ENCODE measurements at regions not wholly inside any gene's neighbourhood (a gene's known extent, or its start where the extent isn't known, plus 50 kb on each side); places are given as distances from the start of the nearest gene placed in this dataset.
"Not testable (repeated sequence)": the region's sequence is repeated elsewhere in the genome, so short reads cannot be mapped to it uniquely, and the experiment has no call there.

GRCh38 chr17:64771980-64772844, 110.1 kb upstream of the SMURF2 start:
- DNase-seq, result no peak

GRCh38 chr17:64769712-64770111, 107.6 kb upstream of the SMURF2 start:
- no peak for DNase-seq

- DNase-seq, result no peak
Observed at GRCh38 chr17:64767269-64767997, 105.3 kb upstream of the SMURF2 start.

- DNase-seq, result no peak
Observed at GRCh38 chr17:64765191-64765889, 103.2 kb upstream of the SMURF2 start.

GRCh38 chr17:64750891-64751677, 89.0 kb upstream of the SMURF2 start:
- no peak for DNase-seq

DNA sequence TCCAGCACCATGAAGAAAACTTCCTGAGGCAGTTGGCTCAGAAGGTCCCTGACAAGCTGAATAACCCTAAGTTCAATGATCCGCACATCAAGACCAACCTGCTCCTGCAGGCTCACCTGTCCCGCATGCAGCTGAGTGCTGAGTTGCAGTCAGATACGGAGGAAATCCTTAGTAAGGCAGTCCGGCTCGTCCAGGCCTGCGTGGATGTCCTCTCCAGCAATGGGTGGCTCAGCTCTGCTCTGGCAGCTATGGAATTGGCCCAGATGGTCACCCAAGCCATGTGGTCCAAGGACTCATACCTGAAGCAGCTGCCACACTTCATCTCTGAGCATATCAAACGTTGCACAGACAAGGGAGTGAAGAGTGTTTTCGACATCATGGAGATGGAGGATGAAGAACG, 88.4 kb upstream of the SMURF2 start:
- no peak for DNase-seq

DNA sequence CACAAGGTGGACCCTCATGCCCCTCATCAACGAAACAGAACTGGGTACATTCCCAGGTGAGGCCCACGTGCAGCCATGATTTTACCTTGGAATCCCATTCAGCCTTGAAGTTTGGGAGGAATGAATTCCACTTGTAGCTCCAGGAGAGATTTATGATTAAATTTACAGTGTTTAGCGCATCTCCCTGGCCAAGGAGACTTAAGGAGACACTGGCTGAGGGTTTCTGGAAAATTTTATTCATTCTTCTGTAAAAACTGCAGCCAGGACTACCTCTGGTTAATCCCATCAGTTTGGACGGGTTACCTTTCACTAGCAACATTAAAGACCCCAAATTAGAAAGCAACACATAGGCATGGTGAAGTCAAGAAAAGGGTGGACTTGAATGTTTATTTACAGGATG, 87.2 kb upstream of the SMURF2 start:
- DNase-seq, result no peak

GRCh38 chr17:64747938-64748540, 85.9 kb upstream of the SMURF2 start:
- DNase-seq, result no peak

DNA sequence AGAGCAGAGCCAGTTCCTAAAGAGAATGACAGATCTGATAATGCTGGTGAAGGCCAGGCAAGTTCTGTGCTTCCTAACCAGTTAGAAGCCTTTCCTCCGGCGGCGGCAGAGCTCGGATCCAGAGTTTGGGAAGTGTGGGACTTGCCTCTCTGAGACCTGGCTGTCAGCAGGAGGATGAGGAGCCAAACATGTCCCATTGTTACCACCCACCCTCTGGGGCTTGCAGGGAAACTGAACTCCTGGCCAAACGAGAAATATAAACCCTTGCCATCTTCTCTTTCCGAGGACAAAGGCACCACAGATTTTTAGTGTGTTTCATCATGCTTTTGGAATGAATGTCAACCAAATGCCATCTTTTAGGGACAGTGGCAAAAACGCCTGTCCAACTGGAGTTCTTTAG, 80.2 kb upstream of the SMURF2 start:
- no peak for DNase-seq

DNA sequence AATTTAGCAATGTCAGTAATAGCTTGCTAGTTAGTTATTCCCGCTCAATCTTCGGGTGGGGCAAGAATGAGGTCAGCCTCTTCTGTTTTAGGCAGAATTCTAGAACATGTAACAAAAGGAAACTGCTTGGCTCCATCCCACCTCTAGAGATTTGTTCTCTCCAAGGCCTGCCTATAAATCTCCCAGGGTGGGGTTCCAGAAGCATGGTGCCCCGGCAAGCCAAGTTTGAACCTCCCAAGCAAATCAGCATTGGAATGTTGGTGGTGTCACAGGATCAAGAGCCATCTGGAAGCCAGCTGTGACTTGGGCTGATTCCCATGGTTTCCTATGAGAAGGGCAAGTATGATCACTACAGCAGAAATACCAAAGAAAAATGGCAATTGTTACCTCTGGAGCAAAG, 79.8 kb upstream of the SMURF2 start:
- not testable (repeated sequence) for DNase-seq

DNA sequence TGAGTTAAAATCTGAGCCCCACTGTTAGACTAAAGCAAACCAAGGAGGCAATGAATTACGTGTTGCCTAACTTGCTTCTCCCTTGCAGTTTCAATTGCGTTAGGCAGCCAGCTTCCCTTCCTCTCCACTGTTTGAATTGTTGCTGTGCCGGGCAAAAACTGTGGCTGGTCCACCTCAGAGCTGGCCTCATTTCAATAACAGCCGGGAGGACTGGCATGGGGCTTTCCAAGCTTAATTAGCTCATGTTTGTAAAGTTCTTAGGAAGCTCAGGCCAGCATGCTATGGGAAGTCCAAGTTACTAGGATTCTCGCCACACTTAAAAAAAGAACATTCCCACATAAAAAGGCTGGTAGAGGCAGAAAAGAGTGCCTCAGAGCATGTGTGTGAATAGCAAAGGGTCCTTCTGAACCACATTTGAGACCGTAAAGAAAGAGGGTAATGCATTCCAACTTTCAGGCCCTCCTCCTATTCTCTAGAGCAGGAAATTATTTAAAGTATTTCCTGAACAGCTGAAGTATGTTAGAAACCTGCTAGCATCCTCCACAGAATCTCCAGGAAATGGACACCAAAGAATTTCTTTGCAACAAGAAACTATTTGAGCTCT, 79.0 kb upstream of the SMURF2 start:
- DNase-seq, result no peak

GRCh38 chr17:64739316-64740058, 77.4 kb upstream of the SMURF2 start:
- DNase-seq, result no peak

- DNase-seq, result no peak
Observed at GRCh38 chr17:64736804-64737492, 74.8 kb upstream of the SMURF2 start.

GRCh38 chr17:64732336-64733006, 70.4 kb upstream of the SMURF2 start:
- DNase-seq, result no peak

DNA sequence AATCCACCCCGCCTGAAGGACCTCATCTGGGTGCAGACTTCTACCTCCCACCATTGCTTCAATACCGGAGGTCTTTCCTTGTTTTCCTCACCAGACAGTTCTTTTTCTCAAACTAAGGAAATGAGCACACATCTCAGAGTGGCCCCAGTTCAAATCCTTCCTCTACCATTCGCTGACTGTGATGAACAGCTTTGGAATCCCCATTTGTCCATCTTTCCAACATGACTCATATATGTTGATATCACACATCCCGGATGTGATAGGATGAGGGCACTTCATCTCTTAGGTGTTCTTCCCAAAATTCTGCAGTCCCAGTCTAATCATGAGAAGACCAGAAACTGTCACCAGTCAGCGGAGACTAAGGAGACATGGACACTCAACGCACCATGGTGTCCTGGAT, 67.9 kb upstream of the SMURF2 start:
- not testable (repeated sequence) for DNase-seq

- no peak for DNase-seq
Observed at GRCh38 chr17:64729201-64729600, 67.1 kb upstream of the SMURF2 start.

- no peak for DNase-seq
Observed at GRCh38 chr17:64728041-64728695, 66.1 kb upstream of the SMURF2 start.

DNA sequence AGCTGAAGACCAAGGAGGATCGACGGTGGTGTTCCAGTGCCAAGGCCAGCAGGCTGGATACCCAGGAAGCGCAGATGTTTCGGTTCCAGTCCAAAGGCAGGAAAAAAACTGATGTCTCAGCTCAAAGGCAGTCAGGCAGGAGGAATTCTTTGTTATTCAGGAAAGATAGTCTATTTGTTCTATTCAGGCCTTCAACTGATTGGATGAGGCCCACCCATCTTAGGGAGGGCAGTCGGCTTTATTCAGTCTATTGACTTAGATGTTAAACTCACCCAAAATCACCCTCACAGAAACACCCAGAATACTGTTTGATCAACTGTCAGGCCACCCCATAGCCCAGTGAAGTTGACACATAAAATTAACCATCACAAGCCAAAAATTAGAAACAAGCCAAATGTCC, 63.9 kb upstream of the SMURF2 start:
- not testable (repeated sequence) for DNase-seq

DNA sequence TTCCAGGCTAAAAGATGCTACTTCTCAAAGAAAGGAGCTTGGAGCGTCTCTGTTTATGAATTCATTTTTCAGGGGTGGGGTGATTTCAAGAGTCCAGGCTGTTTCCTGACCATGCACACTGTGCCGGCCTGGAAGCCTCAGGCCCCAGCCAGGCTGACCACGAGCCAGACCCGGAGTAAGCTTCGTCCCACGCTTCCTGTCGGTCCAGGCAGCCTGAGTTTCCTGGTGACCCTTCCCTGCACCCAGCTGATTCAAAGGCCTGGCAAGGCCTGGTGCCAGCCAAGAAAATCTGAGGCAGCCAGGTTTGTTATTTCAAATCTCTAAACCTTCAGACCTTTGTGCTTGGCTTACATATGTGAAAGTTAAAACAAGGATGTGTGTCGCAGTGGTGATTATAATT, 62.1 kb upstream of the SMURF2 start:
- DNase-seq, result not testable (repeated sequence)
